ENCODE measurements at regions not wholly inside any gene's neighbourhood (a gene's known extent, or its start where the extent isn't known, plus 50 kb on each side); places are given as distances from the start of the nearest gene placed in this dataset.
"Not testable (repeated sequence)": the region's sequence is repeated elsewhere in the genome, so short reads cannot be mapped to it uniquely, and the experiment has no call there.

DNA sequence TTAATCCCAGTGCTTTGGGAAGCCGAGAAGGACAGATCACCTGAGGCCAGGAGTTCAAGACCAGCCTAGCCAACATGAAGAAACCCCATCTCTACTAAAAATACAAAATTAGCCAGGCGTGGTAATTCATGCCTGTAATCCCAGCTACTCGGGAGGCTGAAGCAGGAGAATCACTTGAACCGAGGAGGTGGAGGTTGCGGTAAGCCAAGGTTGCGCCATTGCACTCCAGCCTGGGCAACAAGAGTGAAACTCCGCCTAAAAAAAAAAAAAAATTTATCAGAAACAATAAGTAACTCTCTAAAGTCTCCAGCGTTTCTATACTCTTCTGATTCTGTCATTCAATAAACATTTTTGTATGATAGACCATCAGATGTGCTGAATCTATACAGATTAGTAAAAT is 55.7 kb upstream of the FNDC3B start:
- H3K4me1 Mint-ChIP-seq (ENCODE audit: low read depth); H3K27me3 Mint-ChIP-seq; H3K36me3 Mint-ChIP-seq (ENCODE audit: low read depth); H3K4me3 Mint-ChIP-seq; H3K27ac Mint-ChIP-seq; H3K9me3 Mint-ChIP-seq: not testable (repeated sequence)

- Mint-ChIP-seq H3K36me3 (ENCODE audit: low read depth) (no peaks in the 10 kb centered on the region), H3K9me3 (no peaks in the 10 kb centered on the region), H3K4me3 (no peak overlapping the region), H3K27me3 (peaks cover 5% of the 10 kb centered on the region), H3K27ac (no peak overlapping the region), H3K4me1 (ENCODE audit: low read depth) (peaks cover 8% of the 10 kb centered on the region)
Measured at GRCh38 chr3:171984883-171985282, 54.5 kb upstream of the FNDC3B start.

- Mint-ChIP-seq H3K4me1 (ENCODE audit: low read depth) (peaks cover 4% of the 10 kb centered on the region), H3K9me3 (peaks cover 3% of the 10 kb centered on the region), H3K4me3 (no peak overlapping the region), H3K27me3 (peaks cover 5% of the 10 kb centered on the region), H3K27ac (no peak overlapping the region), H3K36me3 (ENCODE audit: low read depth) (no peaks in the 10 kb centered on the region)
Measured at GRCh38 chr3:171986176-171986575, 53.2 kb upstream of the FNDC3B start.

GRCh38 chr3:171986757-171987518 is 52.4 kb upstream of the FNDC3B start:
- H3K9me3 Mint-ChIP-seq = peaks cover 3% of the 10 kb centered on the region
- no peak overlapping the region for H3K4me3 Mint-ChIP-seq
- H3K27me3 Mint-ChIP-seq = peaks cover 5% of the 10 kb centered on the region
- peaks cover 4% of the 10 kb centered on the region for H3K4me1 Mint-ChIP-seq (ENCODE audit: low read depth)
- no peaks in the 10 kb centered on the region for H3K36me3 Mint-ChIP-seq (ENCODE audit: low read depth)
- no peak overlapping the region for H3K27ac Mint-ChIP-seq
